ENCODE measurements at regions not wholly inside any gene's neighbourhood (a gene's known extent, or its start where the extent isn't known, plus 50 kb on each side); places are given as distances from the start of the nearest gene placed in this dataset.

DNA sequence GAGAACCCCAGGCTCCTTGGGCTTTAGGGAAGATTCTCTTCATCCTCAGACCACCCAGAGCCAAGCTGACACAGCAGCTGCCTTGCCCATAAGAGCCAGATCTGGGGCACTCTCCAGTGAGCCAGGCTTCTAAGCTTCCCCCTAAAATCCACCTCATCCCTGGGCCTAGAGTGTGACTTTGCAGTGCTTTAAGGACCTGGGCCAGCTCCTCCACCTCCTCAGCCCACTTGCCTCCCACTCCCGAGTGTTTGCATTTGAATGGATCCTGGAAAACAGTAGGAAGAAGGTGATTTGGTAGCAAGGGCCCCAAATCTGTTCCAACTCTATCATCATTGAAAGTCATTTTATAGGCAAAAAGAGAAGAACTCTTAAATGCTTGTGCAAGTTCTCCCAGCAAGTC, 108.7 kb upstream of the UBL3 start:
- no peak for TF ChIP-seq EZH2 (IDR thresholded peaks at IDR 0.05; ENCODE audit: insufficient read depth, poor library complexity, severe bottlenecking)
- TF ChIP-seq EZH2phosphoT487 (IDR thresholded peaks at IDR 0.05; ENCODE audit: insufficient read depth, low read depth): no peak
